Thyroid gland (tissue), 4 donors: ENCODE measurements at regions not wholly inside any gene's neighbourhood (a gene's known extent, or its start where the extent isn't known, plus 50 kb on each side); places are given as distances from the start of the nearest gene placed in this dataset.

ENCODE experiments used
- CTCF ChIP-seq, 6 experiments: fragments of 200-600 bp in 3 of 6; fragments of 450-650 bp in 3 of 6; sonication (generic) in 3 of 6; IDR thresholded peaks; one replicate each; pipeline ENCODE4 v1.5.1; 2016 to 2019; ENCODE audit warnings: antibody characterized with exemption in 6 of 6, mild to moderate bottlenecking in 2 of 6, inconsistent platforms in 1 of 6, moderate library complexity in 1 of 6
- POLR2A ChIP-seq, 2 donors: fragments of 450-650 bp; IDR thresholded peaks; one replicate each; pipeline ENCODE4 v1.6.1; 2017; ENCODE audit warnings: antibody characterized with exemption in 2 of 2, mild to moderate bottlenecking in 2 of 2, moderate library complexity in 1 of 2

GRCh38 chr20:24786111-24786495 lies 163.0 kb upstream of the CST7 start:
- TF ChIP-seq CTCF (IDR thresholded peaks at IDR 0.05) (no peak), POLR2A (IDR thresholded peaks at IDR 0.05) (no peak)
